NB4 (cell line): ENCODE measurements at regions not wholly inside any gene's neighbourhood (a gene's known extent, or its start where the extent isn't known, plus 50 kb on each side); places are given as distances from the start of the nearest gene placed in this dataset.

Source experiments
- DNase-seq: peaks from one replicate; pipeline ENCODE4 v3.0.0; 2010; ENCODE audit warnings: low read depth
- H3K4me3 ChIP-seq: one replicate; pipeline ENCODE4 v1.5.1; 2011; ENCODE audit warnings: mild to moderate bottlenecking, low read depth, low read length, moderate library complexity
- MAX ChIP-seq: IDR thresholded peaks from 2 replicates; pipeline ENCODE4 v1.6.1; 2011; ENCODE audit warnings: low read depth, low read length
- MYC ChIP-seq: IDR thresholded peaks from 2 replicates; pipeline ENCODE4 v1.6.1; 2011; ENCODE audit warnings: low read depth, low read length
- POLR2A ChIP-seq: IDR thresholded peaks from 2 replicates; pipeline ENCODE4 v1.6.1; 2011; ENCODE audit warnings: mild to moderate bottlenecking; ENCODE audit not compliant: insufficient read length; ENCODE audit errors: extremely low read depth
- TF ChIP-seq, protein P1 (sequence below): IDR thresholded peaks from one replicate; pipeline ENCODE4 v1.5.1; 2012; ENCODE audit warnings: low read depth, low read length

DNA sequence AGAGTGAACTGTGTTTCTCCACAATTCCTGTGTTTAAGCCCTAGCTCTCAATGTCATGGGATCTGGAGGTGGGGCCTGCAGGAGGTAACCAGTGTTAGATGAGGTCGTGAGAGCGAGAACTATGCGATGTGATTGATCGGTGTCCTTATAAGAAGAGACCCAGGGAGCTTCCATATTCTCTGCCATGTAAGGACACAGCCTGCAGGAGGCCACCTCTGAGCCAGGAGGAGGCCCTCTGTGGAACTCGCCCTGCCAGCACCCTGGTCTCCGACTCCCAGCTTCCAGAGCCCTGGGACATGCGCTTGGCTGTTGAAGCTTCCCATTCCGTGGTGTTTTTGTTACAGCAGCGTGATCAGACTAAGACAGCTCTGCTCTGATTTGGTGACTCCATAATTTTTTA, 255.4 kb downstream of the IRX2 start:
- no peak for DNase-seq
- H3K4me3 ChIP-seq: no peak overlapping the region
- TF ChIP-seq, protein P1, sequence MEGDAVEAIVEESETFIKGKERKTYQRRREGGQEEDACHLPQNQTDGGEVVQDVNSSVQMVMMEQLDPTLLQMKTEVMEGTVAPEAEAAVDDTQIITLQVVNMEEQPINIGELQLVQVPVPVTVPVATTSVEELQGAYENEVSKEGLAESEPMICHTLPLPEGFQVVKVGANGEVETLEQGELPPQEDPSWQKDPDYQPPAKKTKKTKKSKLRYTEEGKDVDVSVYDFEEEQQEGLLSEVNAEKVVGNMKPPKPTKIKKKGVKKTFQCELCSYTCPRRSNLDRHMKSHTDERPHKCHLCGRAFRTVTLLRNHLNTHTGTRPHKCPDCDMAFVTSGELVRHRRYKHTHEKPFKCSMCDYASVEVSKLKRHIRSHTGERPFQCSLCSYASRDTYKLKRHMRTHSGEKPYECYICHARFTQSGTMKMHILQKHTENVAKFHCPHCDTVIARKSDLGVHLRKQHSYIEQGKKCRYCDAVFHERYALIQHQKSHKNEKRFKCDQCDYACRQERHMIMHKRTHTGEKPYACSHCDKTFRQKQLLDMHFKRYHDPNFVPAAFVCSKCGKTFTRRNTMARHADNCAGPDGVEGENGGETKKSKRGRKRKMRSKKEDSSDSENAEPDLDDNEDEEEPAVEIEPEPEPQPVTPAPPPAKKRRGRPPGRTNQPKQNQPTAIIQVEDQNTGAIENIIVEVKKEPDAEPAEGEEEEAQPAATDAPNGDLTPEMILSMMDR: no peak
- no peak for TF ChIP-seq MYC
- no peak for TF ChIP-seq POLR2A
- no peak for TF ChIP-seq MAX

DNA sequence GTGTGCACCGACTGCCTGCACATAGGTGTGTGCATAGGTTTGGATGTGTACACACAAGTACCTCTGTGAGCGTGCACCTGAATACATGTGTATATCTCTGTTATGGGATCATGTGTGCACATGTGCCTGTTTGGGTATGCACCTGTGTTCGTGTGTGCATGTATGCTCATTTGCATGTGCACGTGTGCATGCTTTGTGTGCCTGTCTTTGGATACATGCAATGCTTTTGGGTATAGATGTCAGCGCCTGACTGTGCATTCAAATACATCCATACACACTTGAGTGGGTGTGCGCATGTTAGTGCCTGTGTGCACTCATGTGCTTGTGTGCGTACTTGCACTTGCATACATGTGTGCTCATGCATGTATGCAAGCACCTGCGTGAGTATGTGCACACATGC, 258.1 kb downstream of the IRX2 start:
- DNase-seq: no peak
- H3K4me3 ChIP-seq: no peak overlapping the region
- TF ChIP-seq MAX (no peak), MYC (no peak), POLR2A (no peak)
- TF ChIP-seq, protein P1: no peak

GRCh38 chr5:2492476-2492875, 259.0 kb downstream of the IRX2 start:
- no peak for DNase-seq

DNA sequence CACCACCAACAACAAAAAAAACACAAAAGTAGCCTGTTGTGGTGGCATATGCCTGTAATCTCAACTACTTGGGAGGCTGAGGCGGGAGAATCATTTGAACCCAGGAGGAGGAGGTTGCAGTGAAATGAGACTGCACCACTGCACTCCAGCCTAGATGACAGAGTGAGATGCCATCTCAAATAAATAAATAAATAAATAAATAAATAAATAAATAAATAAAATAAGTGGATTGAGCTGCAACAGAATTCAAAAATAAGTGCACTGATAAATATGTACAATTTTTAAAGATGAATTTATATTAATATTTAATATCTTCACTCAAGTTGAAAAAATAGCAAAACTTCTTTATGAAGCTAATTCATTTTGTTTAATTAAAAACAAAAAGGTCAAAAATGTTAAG, 259.6 kb downstream of the IRX2 start:
- no peak for TF ChIP-seq POLR2A
- TF ChIP-seq MYC: no peak
- TF ChIP-seq, protein P1: no peak
- DNase-seq: no peak

More at GRCh38 chr5:2492476-2492875, 259.0 kb downstream of the IRX2 start:
- TF ChIP-seq MAX: no peak
- TF ChIP-seq, protein P1: no peak
- no peak for TF ChIP-seq POLR2A
- TF ChIP-seq MYC: no peak
- no peak overlapping the region for H3K4me3 ChIP-seq

DNA sequence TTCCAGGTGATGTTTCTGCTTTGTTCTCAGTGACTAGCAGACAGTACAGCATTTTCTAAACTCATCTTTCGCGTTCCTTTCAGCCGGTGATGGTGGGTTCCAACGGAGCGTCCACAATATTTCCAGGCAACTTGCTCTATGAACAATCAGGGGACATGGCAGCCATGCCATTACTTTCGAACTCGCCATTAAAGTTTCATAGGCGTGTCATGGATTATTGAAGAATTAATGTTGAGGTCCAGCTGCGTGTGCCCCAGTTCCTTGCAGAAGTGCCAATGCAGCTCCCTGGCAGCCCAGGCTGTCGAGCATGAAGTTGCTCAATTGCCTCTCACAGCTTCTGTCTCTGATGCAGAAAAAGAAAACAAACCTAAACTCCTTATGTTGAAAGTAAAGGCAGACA, 262.2 kb downstream of the IRX2 start:
- TF ChIP-seq POLR2A: no peak
- TF ChIP-seq, protein P1: no peak
- no peak for TF ChIP-seq MAX
- no peak for TF ChIP-seq MYC

More for the DNA sequence above, 259.6 kb downstream of the IRX2 start:
- H3K4me3 ChIP-seq: no peak overlapping the region

GRCh38 chr5:2488593-2488992, 262.9 kb downstream of the IRX2 start:
- DNase-seq: no peak
- TF ChIP-seq, protein P1: no peak
- TF ChIP-seq MAX (no peak), POLR2A (no peak), MYC (no peak)
- H3K4me3 ChIP-seq: no peak overlapping the region

More for the DNA sequence above, 262.2 kb downstream of the IRX2 start:
- DNase-seq: no peak
- no peak overlapping the region for H3K4me3 ChIP-seq
